GM12878 (cell line): ENCODE measurements at regions not wholly inside any gene's neighbourhood (a gene's known extent, or its start where the extent isn't known, plus 50 kb on each side); places are given as distances from the start of the nearest gene placed in this dataset.

Experiments
- ATAC-seq: fragments of 200-7000 bp; cut with Tn5 transposase; 3 replicates; pipeline ENCODE4 v1.9.1; 2020; ENCODE audit warnings: mild to moderate bottlenecking, moderate library complexity
- BruUV-seq: library from RNA; stranded (reverse); fragments of 400-500 nt; replicated peaks from 2 replicates; lab custom pipeline; 2021; lab: Mats Ljungman, UMichigan
- CTCF ChIA-PET: fragments of 300-600 bp; sonication (Branson Sonifier 250); formaldehyde crosslinking; extraction: SDS; loops from one replicate; lab custom pipeline; 2021; ENCODE audit warnings: inconsistent platforms; lab: Yijun Ruan, JAX
- POLR2A ChIA-PET: fragments of 350-600 bp; formaldehyde crosslinking; extraction: SDS; loops from one replicate; lab custom pipeline; 2021; ENCODE audit warnings: inconsistent platforms; lab: Charles Lee
- RAD21 ChIA-PET: fragments of 300-600 bp; sonication (Branson Sonifier 250); formaldehyde crosslinking; loops from one replicate; lab custom pipeline; 2023; ENCODE audit warnings: antibody characterized with exemption; ENCODE audit not compliant: unreplicated experiment; lab: Charles Lee
- SMC1A ChIA-PET: fragments of 300-600 bp; sonication (Branson Sonifier 250); formaldehyde crosslinking; loops from one replicate; lab custom pipeline; 2023; ENCODE audit not compliant: unreplicated experiment, uncharacterized antibody; lab: Charles Lee
- DNase-seq: peaks from one replicate; pipeline ENCODE4 v3.0.0-alpha.2; 2011; ENCODE audit warnings: low read depth, low spot score
- FAIRE-seq: peaks from 3 replicates; lab custom pipeline; 2011; peaks lifted over from hg19 to GRCh38; lab: Jason Lieb, UNC
- H2AFZ ChIP-seq: 2 replicates; pipeline ENCODE4 v1.6.0; 2011; ENCODE audit warnings: low read depth, low read length, control low read depth; ENCODE audit not compliant: control insufficient read depth
- H3K27ac ChIP-seq: 2 replicates; pipeline ENCODE4 v1.5.1; 2011; ENCODE audit warnings: control low read depth; ENCODE audit not compliant: control insufficient read depth, insufficient read depth
- H3K27me3 ChIP-seq, 2 experiments: replicated peaks in 1 of 2; 2 replicates each; pipeline versions ENCODE4 v1.6.0 to v1.6.1; 2011; ENCODE audit warnings: low read length in 1 of 2; ENCODE audit not compliant: control insufficient read depth in 2 of 2, insufficient read depth in 2 of 2
- H3K36me3 ChIP-seq, 2 experiments: 2 replicates each; pipeline ENCODE4 v1.5.1; 2011; ENCODE audit warnings: low read length in 1 of 2; ENCODE audit not compliant: control insufficient read depth in 2 of 2, insufficient read depth in 2 of 2
- H3K4me1 ChIP-seq: 2 replicates; pipeline ENCODE4 v1.6.1; 2011; ENCODE audit warnings: mild to moderate bottlenecking, low read length, moderate library complexity, mixed read lengths; ENCODE audit not compliant: control insufficient read depth, insufficient read depth
- H3K4me2 ChIP-seq: 2 replicates; pipeline ENCODE4 v1.6.0; 2011; ENCODE audit warnings: control low read depth; ENCODE audit not compliant: control insufficient read depth, insufficient read depth
- H3K4me3 ChIP-seq: fragments of 200-600 bp; sonication (generic); 2 replicates; pipeline ENCODE4 v1.5.1; 2016
- H3K79me2 ChIP-seq: 2 replicates; pipeline ENCODE4 v1.6.0; 2011; ENCODE audit warnings: low read length; ENCODE audit not compliant: control insufficient read depth, insufficient read depth
- H3K9ac ChIP-seq: 2 replicates; pipeline ENCODE4 v1.8.0; 2011; ENCODE audit warnings: low read length, control low read depth, mixed read lengths; ENCODE audit not compliant: control insufficient read depth, insufficient read depth
- H3K9me3 ChIP-seq: replicated peaks from 3 replicates; pipeline ENCODE4 v1.5.1; 2011; ENCODE audit warnings: mild to moderate bottlenecking, low read length; ENCODE audit not compliant: control insufficient read depth, insufficient read depth
- H4K20me1 ChIP-seq: 2 replicates; pipeline ENCODE4 v1.6.0; 2011; ENCODE audit not compliant: control insufficient read depth, insufficient read depth
- ATF2 ChIP-seq: IDR thresholded peaks from 2 replicates; pipeline ENCODE4 v1.6.1; 2012; ENCODE audit warnings: low read length, inconsistent platforms
- CHD1 ChIP-seq: IDR thresholded peaks from 2 replicates; pipeline ENCODE4 v1.6.1; 2012; ENCODE audit warnings: low read depth, low read length, improper control_type of control experiment
- DPF2 ChIP-seq: fragments of 450-650 bp; IDR thresholded peaks from 2 replicates; pipeline ENCODE4 v1.6.1; 2017; ENCODE audit warnings: mild to moderate bottlenecking
- EED ChIP-seq: sonication (generic); IDR thresholded peaks from 2 replicates; pipeline ENCODE4 v1.6.1; 2016; ENCODE audit warnings: antibody characterized with exemption, low read depth
- FOXK2 ChIP-seq: fragments of 450-650 bp; IDR thresholded peaks from 2 replicates; pipeline ENCODE4 v1.6.1; 2017; ENCODE audit warnings: mild to moderate bottlenecking, moderate library complexity
- FOXM1 ChIP-seq: IDR thresholded peaks from 2 replicates; pipeline ENCODE4 v1.6.1; 2012; ENCODE audit warnings: low read depth, mild to moderate bottlenecking, inconsistent platforms, low read length, moderate library complexity
- GATAD2B ChIP-seq: fragments of 450-650 bp; conservative IDR thresholded peaks from 2 replicates; pipeline ENCODE4 v1.6.1; 2017; ENCODE audit warnings: low read depth, mild to moderate bottlenecking, moderate library complexity
- IRF4 ChIP-seq: IDR thresholded peaks from 2 replicates; pipeline ENCODE4 v1.6.1; 2011; ENCODE audit warnings: low read depth, low read length
- JUNB ChIP-seq: IDR thresholded peaks from 2 replicates; pipeline ENCODE4 v1.6.1; 2016; ENCODE audit warnings: antibody characterized with exemption, mild to moderate bottlenecking
- MEF2B ChIP-seq: fragments of 450-650 bp; IDR thresholded peaks from 2 replicates; pipeline ENCODE4 v1.6.1; 2018; ENCODE audit warnings: mild to moderate bottlenecking, moderate library complexity; ENCODE audit not compliant: partially characterized antibody, poor library complexity, severe bottlenecking
- MYB ChIP-seq: fragments of 150-350 bp; IDR thresholded peaks from 2 replicates; pipeline ENCODE4 v1.6.1; 2014; ENCODE audit warnings: mild to moderate bottlenecking, low read depth, low read length, borderline replicate concordance
- PAX8 ChIP-seq: fragments of 450-650 bp; IDR thresholded peaks from 2 replicates; pipeline ENCODE4 v1.6.1; 2017; ENCODE audit warnings: mild to moderate bottlenecking, moderate library complexity
- SIN3A ChIP-seq: IDR thresholded peaks from 2 replicates; pipeline ENCODE4 v1.6.1; 2012; ENCODE audit warnings: low read depth, low read length, improper control_type of control experiment
- SMAD1 ChIP-seq: fragments of 450-650 bp; IDR thresholded peaks from 2 replicates; pipeline ENCODE4 v1.6.1; 2018; ENCODE audit warnings: mild to moderate bottlenecking, low read depth; ENCODE audit not compliant: partially characterized antibody
- SREBF1 ChIP-seq: IDR thresholded peaks from 2 replicates; pipeline ENCODE4 v1.6.1; 2012; ENCODE audit warnings: mild to moderate bottlenecking, low read length
- SREBF2 ChIP-seq: IDR thresholded peaks from 2 replicates; pipeline ENCODE4 v1.6.1; 2012; ENCODE audit warnings: mild to moderate bottlenecking, low read length
- TBL1XR1 ChIP-seq: IDR thresholded peaks from 2 replicates; pipeline ENCODE4 v1.6.1; 2012; ENCODE audit warnings: low read depth, low read length, improper control_type of control experiment
- TCF12 ChIP-seq: IDR thresholded peaks from 2 replicates; pipeline ENCODE4 v1.6.1; 2011; ENCODE audit warnings: low read depth, mild to moderate bottlenecking, low read length
- YBX1 ChIP-seq: fragments of 450-650 bp; IDR thresholded peaks from 2 replicates; pipeline ENCODE4 v1.6.1; 2016; ENCODE audit warnings: antibody characterized with exemption
- ZSCAN29 ChIP-seq: fragments of 450-650 bp; IDR thresholded peaks from 2 replicates; pipeline ENCODE4 v1.6.1; 2017; ENCODE audit warnings: mild to moderate bottlenecking, moderate library complexity
- WGBS: methylation state at CpG from one replicate; pipeline ENCODE4 v1.1.6; 2016; ENCODE audit warnings: low lambda C conversion rate; ENCODE audit not compliant: insufficient replicate concordance, insufficient coverage; ENCODE audit errors: missing lambda C conversion rate; 5-methylcytosine and 5-hydroxymethylcytosine counted together
- in situ Hi-C: fragments of 300-500 bp; cut with MboI; formaldehyde crosslinking; loops from 9 replicates; pipeline ENCODE4 v1.14.3; 2018; ENCODE audit warnings: mixed read lengths
- intact Hi-C: fragments of 100-400 bp; cut with micrococcal nuclease; formaldehyde crosslinking; loops from one replicate; pipeline ENCODE4 v1.14.2; 2022; ENCODE audit not compliant: unreplicated experiment

GRCh38 chr22:27485842-27486241, 315.7 kb downstream of the MN1 start:
- in situ Hi-C loops: no loop called here
- RAD21 ChIA-PET: no interaction called here

More at GRCh38 chr22:27485842-27486241, 315.7 kb downstream of the MN1 start:
- ChIA-PET SMC1A (no interaction called here), CTCF (no interaction called here), POLR2A (no interaction called here)
- no peak for DNase-seq
- Histone ChIP-seq H3K4me3 (no peak overlapping the region), H3K36me3 (no peaks in the 10 kb centered on the region), H3K9ac (no peak overlapping the region), H3K27me3 (no peaks in the 10 kb centered on the region), H4K20me1 (no peaks in the 10 kb centered on the region), H3K79me2 (no peaks in the 10 kb centered on the region), H3K27ac (no peak overlapping the region), H3K4me2 (no peak overlapping the region)
- no peak for FAIRE-seq
- intact Hi-C loops: no loop called here
- no peak for ATAC-seq
- 35% methylated on average over 3 of the region's 3 CpGs for WGBS
- no peak for TF ChIP-seq DPF2
- no peak for TF ChIP-seq SIN3A
- no peak for TF ChIP-seq SREBF2
- no peak for TF ChIP-seq GATAD2B
- no peak for TF ChIP-seq FOXM1
- no peak for TF ChIP-seq EED
- no peak for TF ChIP-seq SMAD1
- no peak for TF ChIP-seq ZSCAN29
- no peak for TF ChIP-seq FOXK2
- no peak for TF ChIP-seq MEF2B
- TF ChIP-seq MYB: no peak
- TF ChIP-seq JUNB: no peak
- no peak for TF ChIP-seq TBL1XR1
- TF ChIP-seq TCF12: no peak
- TF ChIP-seq CHD1: no peak
- TF ChIP-seq YBX1: no peak
- no peak for TF ChIP-seq PAX8
- TF ChIP-seq SREBF1: no peak
- TF ChIP-seq IRF4: no peak
- no peak for TF ChIP-seq ATF2
- TF ChIP-seq, all 136 proteins: peak for 0
- Histone ChIP-seq H2AFZ (no peak overlapping the region), H3K9me3 (no peaks in the 10 kb centered on the region), H3K4me1 (no peaks in the 10 kb centered on the region)
- no TSS peak for BruUV-seq
